HepG2 (cell line): ENCODE measurements at regions not wholly inside any gene's neighbourhood (a gene's known extent, or its start where the extent isn't known, plus 50 kb on each side); places are given as distances from the start of the nearest gene placed in this dataset.

Source experiments
- ATAC-seq: fragments of 200-7000 bp; cut with Tn5 transposase; 3 replicates; pipeline ENCODE4 v1.9.1; 2020; ENCODE audit warnings: mild to moderate bottlenecking, moderate library complexity
- BruUV-seq: library from RNA; stranded (reverse); fragments of 400-500 nt; replicated peaks from 2 replicates; lab custom pipeline; 2021; lab: Mats Ljungman, UMichigan
- CTCF ChIA-PET: fragments of 300-600 bp; formaldehyde crosslinking; extraction: SDS; loops from one replicate; lab custom pipeline; 2021; ENCODE audit warnings: low total read pairs, inconsistent platforms, low intra/inter-chr PET ratio; lab: Yijun Ruan, JAX
- POLR2A ChIA-PET: fragments of 350-600 bp; sonication (Branson Sonifier 250); formaldehyde crosslinking; loops from one replicate; lab custom pipeline; 2020; ENCODE audit warnings: antibody characterized with exemption, inconsistent platforms; lab: Yijun Ruan, JAX
- DNase-seq: peaks from one replicate; pipeline ENCODE4 v3.0.0-alpha.2; 2015; ENCODE audit warnings: low spot score
- FAIRE-seq: peaks from 3 replicates; lab custom pipeline; 2011; peaks lifted over from hg19 to GRCh38; lab: Jason Lieb, UNC
- H2AFZ ChIP-seq: one replicate; pipeline ENCODE4 v1.6.1; 2011; ENCODE audit warnings: low read length, inconsistent platforms
- H3K27ac ChIP-seq: fragments of 300-600 bp; 3 replicates; pipeline ENCODE4 v1.8.0; 2011; ENCODE audit warnings: mixed run types, mild to moderate bottlenecking, mixed read lengths, low read length, inconsistent platforms; ENCODE audit not compliant: insufficient read depth; ENCODE audit errors: extremely low read length
- H3K27me3 ChIP-seq, 2 experiments: fragments of 200-600 bp in 1 of 2; 2 replicates in 1 of 2; 3 replicates in 1 of 2; pipeline versions ENCODE4 v1.6.0 to v1.8.0; 2011; ENCODE audit warnings: low read length in 2 of 2, mild to moderate bottlenecking in 2 of 2, moderate library complexity in 2 of 2, inconsistent platforms in 1 of 2; ENCODE audit not compliant: insufficient read depth in 2 of 2, control insufficient read depth in 1 of 2
- H3K36me3 ChIP-seq, 2 experiments: fragments of 200-600 bp in 1 of 2; replicated peaks in 1 of 2; 2 replicates in 1 of 2; 3 replicates in 1 of 2; pipeline versions ENCODE4 v1.5.1 to v1.8.0; 2011; ENCODE audit warnings: low read length in 2 of 2, inconsistent platforms in 1 of 2; ENCODE audit not compliant: insufficient read depth in 2 of 2, control insufficient read depth in 1 of 2
- H3K4me1 ChIP-seq: 2 replicates; pipeline ENCODE4 v1.5.1; 2012; ENCODE audit warnings: low read length, inconsistent platforms; ENCODE audit not compliant: insufficient read depth
- H3K4me2 ChIP-seq: 2 replicates; pipeline ENCODE4 v1.6.0; 2011; ENCODE audit warnings: low read depth, low read length, inconsistent platforms
- H3K4me3 ChIP-seq, 3 experiments: fragments of 200-600 bp in 1 of 3; sonication (generic), shearing (Covaris generic) in 1 of 3; replicated peaks in 1 of 3; 2 replicates each; pipeline ENCODE4 v1.5.1; 2011 to 2016; ENCODE audit warnings: low read length in 3 of 3, inconsistent platforms in 2 of 3, low read depth in 2 of 3, mild to moderate bottlenecking in 2 of 3, control low read depth in 1 of 3, mixed read lengths in 1 of 3; ENCODE audit not compliant: insufficient read depth in 1 of 3
- H3K79me2 ChIP-seq: one replicate; pipeline ENCODE4 v1.6.1; 2011; ENCODE audit warnings: low read length, inconsistent platforms; ENCODE audit not compliant: insufficient read depth
- H3K9ac ChIP-seq: 2 replicates; pipeline ENCODE4 v1.6.0; 2011; ENCODE audit warnings: mild to moderate bottlenecking, low read depth, low read length, inconsistent platforms; ENCODE audit not compliant: insufficient read depth
- H3K9me3 ChIP-seq: 2 replicates; pipeline ENCODE4 v1.5.1; 2012; ENCODE audit warnings: mild to moderate bottlenecking, low read length
- H4K20me1 ChIP-seq: 2 replicates; pipeline ENCODE4 v1.6.0; 2011; ENCODE audit warnings: inconsistent platforms, mild to moderate bottlenecking, low read length, moderate library complexity; ENCODE audit not compliant: insufficient read depth
- ATF7 ChIP-seq, 2 experiments: fragments of 450-650 bp in 1 of 2; sonication (generic) in 1 of 2; formaldehyde crosslinking in 1 of 2; IDR thresholded peaks; 2 replicates each; pipeline versions ENCODE4 v1.4.0 to v1.6.1; 2016 to 2020; ENCODE audit warnings: antibody characterized with exemption in 1 of 2, mild to moderate bottlenecking in 1 of 2, missing genetic modification reagents in 1 of 2
- BCLAF1 ChIP-seq: fragments of 450-650 bp; IDR thresholded peaks from 2 replicates; pipeline ENCODE4 v1.6.1; 2017; ENCODE audit warnings: mild to moderate bottlenecking
- MYNN ChIP-seq: sonication (generic); formaldehyde crosslinking; IDR thresholded peaks from 2 replicates; pipeline ENCODE4 v1.4.0; 2020; ENCODE audit warnings: mild to moderate bottlenecking, low read depth, missing genetic modification reagents
- PHF8 ChIP-seq: sonication (generic); formaldehyde crosslinking; IDR thresholded peaks from 2 replicates; pipeline ENCODE4 v1.5.0; 2020; ENCODE audit warnings: missing genetic modification reagents
- SP2 ChIP-seq: sonication (generic); formaldehyde crosslinking; IDR thresholded peaks from 2 replicates; pipeline ENCODE4 v1.5.1; 2020; ENCODE audit warnings: mild to moderate bottlenecking, missing genetic modification reagents
- ZNF781 ChIP-seq: sonication (generic); formaldehyde crosslinking; IDR thresholded peaks from 2 replicates; pipeline ENCODE4 v1.5.1; 2020; ENCODE audit warnings: borderline replicate concordance, mild to moderate bottlenecking, missing genetic modification reagents; ENCODE audit errors: not compliant biosample characterization
- WGBS: methylation state at CpG from one replicate; pipeline ENCODE4 v1.1.6; 2017; ENCODE audit warnings: low lambda C conversion rate; 5-methylcytosine and 5-hydroxymethylcytosine counted together
- in situ Hi-C: cut with HindIII; loops from 2 replicates; pipeline ENCODE4 v1.10.0; 2017; ENCODE audit warnings: low pct_unique_long_range_greater_than_20kb; ENCODE audit not compliant: extremely low pct_ligation_motif_present
- intact Hi-C: fragments of 100-400 bp; cut with micrococcal nuclease; formaldehyde crosslinking; loops from one replicate; pipeline ENCODE4 v1.10.0; 2022; ENCODE audit not compliant: unreplicated experiment

DNA sequence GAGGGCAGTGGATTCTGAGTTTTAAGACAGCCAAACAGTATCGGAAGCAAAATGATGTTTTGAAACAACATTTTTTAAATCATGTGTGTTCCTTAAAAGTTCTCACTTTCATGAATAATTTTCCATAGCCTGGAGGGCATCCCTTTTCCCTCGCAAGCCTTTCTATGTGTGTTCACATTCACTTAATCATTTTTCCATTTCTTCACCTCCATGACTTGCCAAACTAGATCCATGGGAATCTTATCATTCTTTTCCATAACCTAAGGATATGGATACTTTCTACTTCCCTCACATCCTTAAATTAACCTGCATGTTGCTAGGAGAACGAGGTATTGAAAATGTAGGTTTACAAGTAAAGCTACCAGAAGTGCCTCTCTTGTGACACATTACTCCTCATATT lies 94.2 kb upstream of the NPVF start (continued):
- TF ChIP-seq BCLAF1 (no peak), SP2 (CRISPR knock-in tag) (no peak), PHF8 (CRISPR knock-in tag) (no peak), MYNN (no peak)

DNA sequence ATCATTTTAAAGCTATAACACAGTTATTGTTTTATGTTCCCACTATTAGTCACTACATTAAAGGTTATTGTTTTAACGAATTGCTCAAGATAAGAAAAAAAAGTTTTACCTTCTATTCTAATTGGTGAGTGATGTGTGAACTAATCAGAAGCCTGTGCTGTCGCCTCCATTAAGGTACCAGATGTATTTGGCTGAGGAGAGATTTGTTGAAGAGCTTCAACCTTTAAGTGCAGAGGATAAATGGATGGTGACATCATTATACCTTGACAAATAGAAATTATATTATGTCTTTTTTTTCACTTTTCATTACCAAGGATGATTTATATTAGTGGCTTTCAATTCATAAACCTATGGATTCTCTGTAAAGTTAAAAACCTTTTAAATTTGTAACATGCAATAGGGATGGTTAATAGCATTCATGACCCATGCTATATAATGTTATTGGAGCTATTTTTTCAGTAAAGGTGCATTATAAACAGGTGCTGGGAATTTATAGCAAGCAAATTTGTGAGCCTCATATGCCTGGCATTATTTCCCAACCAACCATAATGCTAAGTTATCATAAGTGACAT lies 97.0 kb upstream of the NPVF start:
- H3K79me2 ChIP-seq: no peaks in the 10 kb centered on the region
- H3K36me3 ChIP-seq: no peaks in the 10 kb centered on the region
- H3K27me3 ChIP-seq: peaks cover 1 to 5% of the 10 kb centered on the region in 2 experiments; a peak in 1 of 5 replicates
- no peak overlapping the region for H3K9ac ChIP-seq
- H3K4me1 ChIP-seq: no peaks in the 10 kb centered on the region
- no peak overlapping the region for H3K27ac ChIP-seq
- H3K4me3 ChIP-seq: no peak overlapping the region
- in situ Hi-C loops (no loop called here), intact Hi-C loops (no loop called here)
- no peaks in the 10 kb centered on the region for H3K9me3 ChIP-seq
- DNase-seq (no peak), ATAC-seq (no peak), FAIRE-seq (no peak)
- no peak overlapping the region for H2AFZ ChIP-seq
- H3K4me2 ChIP-seq: no peak overlapping the region
- ChIA-PET POLR2A (no interaction called here), CTCF (no interaction called here)
- TF ChIP-seq ZNF781 (CRISPR knock-in tag) (no peak), ATF7 (IDR thresholded peaks at IDR 0.05) (0 out of 2 replicates have a peak, but pooled peaks have one; percentile 19), ATF7 (CRISPR knock-in tag; IDR thresholded peaks at IDR 0.05) (no peak)
- WGBS: 2% methylated on average over 2 of the region's 2 CpGs
- H4K20me1 ChIP-seq: no peaks in the 10 kb centered on the region
- no TSS peak for BruUV-seq
